NCI-H1105 treated with DMSO at 0.1 percent for 48 hours (cell line): ENCODE measurements at regions not wholly inside any gene's neighbourhood (a gene's known extent, or its start where the extent isn't known, plus 50 kb on each side); places are given as distances from the start of the nearest gene placed in this dataset.
"Not testable (repeated sequence)": the region's sequence is repeated elsewhere in the genome, so short reads cannot be mapped to it uniquely, and the experiment has no call there.

Source experiments
- DNase-seq: peaks from one replicate; lab custom pipeline; 2025; lab: John Stamatoyannopoulos, UW

GRCh38 chr13:61138857-61139256, 276.8 kb downstream of the PCDH20 start:
- DNase-seq: no peak

GRCh38 chr13:61136515-61136914, 279.1 kb downstream of the PCDH20 start:
- DNase-seq: no peak

GRCh38 chr13:61136093-61136492, 279.6 kb downstream of the PCDH20 start:
- no peak for DNase-seq

DNA sequence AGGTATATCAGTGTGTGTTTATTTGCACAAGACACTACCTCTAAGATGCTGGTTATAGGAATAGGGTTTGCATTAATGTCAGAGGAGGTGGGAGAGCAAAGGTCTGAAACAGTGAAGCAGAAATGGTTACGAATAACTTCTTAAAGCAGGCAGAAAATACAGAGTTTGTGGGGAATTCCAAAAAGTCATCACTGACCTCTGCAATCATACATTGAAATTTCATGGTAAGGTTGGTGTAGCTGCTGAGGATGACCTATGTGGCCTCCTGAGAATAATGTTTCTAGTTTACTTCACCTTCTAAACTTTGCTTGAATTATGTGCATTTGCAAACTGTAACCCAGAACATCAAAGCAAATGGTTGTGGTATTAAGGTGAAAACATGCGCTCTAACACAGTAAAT, 280.1 kb downstream of the PCDH20 start:
- DNase-seq: no peak

DNA sequence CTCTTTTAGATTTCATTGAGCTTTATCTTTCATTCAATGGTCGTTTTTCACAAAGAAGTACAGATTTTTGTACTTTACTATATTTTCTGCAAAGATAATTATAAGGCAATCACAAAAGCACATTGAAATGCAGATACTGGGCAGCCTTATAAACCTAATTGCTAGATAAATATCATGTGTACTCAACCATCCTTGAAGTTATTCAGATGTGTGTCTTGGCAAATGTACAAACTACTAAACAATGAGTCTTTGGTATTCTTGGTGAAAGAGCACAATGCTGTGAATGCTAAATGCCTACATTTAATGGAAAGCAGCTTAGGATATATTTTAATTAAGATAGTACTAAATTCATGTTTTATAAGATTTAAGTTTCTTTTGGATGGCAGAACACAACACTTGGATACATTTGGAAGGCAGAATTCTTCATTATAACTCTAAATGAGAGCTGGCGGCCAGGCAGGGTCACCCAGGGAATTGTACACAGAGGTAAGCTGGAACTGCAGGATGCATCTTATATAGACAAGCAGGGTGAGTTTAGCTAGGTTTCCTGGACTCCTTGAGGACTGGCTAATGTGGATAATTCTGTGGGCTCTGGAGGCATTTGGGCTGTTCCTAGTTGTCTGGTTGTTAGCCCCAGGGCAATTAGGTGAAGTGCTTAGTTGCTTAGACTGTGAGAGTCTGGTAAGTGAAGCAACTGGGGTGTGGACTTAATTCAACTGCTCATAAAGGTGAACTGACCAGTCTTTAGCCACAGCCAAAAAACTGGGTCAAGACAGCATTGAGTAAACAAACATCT, 286.6 kb downstream of the PCDH20 start:
- DNase-seq: peak; percentile 98

DNA sequence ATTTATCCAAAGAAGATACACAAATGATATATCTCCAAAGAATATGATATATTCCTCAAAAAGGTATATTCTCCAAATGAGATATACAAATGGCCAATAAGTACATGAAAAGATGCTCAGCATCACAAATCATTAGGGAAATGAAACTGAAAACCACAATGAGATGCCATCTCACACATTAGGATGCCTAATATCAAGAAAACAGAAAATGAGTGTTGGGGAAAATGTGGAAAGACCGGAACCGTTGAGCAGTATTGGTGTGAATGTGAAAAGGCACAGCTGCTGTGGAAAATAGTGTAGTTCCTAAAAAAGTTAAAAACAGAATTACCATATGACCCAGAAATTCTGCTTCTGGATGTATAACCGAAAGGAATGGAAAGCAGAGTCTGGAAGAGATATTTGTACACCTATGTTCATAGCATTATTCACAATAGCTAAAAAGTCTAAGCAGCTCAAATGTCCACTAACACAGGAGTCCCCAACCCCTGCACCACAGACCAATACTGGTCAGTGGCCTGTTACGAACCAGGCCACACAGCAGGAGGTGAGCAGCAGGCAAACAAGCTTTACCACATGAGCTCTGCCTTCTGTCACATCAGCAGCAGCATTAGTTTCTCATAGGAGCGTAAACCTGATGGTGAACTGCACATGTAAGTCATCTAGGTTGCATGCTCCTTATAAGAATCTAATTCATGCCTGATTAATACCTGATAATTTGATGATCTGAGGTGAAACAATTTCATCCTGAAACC, 291.9 kb downstream of the PCDH20 start:
- DNase-seq: no peak

- DNase-seq: no peak
Observed at GRCh38 chr13:61113140-61113658, 302.4 kb downstream of the PCDH20 start.

GRCh38 chr13:61111529-61111928, 304.1 kb downstream of the PCDH20 start:
- DNase-seq: no peak

GRCh38 chr13:61110732-61111131, 304.9 kb downstream of the PCDH20 start:
- no peak for DNase-seq

DNA sequence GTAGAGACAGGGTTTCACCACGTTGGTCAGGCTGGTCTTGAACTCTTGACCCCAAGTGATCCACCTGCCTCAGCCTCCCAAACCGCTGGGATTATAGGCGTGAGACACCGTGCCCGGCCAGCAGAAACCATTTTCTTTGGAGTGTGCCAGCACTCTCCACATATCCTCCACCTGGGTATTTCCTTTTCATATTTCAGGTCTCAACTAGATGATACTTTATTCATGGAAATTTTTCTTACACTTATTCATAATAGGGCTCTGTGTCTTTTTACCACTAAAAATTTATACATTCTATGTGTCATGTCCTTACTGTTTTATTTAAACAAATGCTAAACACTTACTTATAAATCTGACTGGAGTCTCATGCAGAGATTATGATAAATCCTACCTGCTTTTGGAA, 305.9 kb downstream of the PCDH20 start:
- DNase-seq: no peak

GRCh38 chr13:61107989-61108388, 307.7 kb downstream of the PCDH20 start:
- DNase-seq: no peak

DNA sequence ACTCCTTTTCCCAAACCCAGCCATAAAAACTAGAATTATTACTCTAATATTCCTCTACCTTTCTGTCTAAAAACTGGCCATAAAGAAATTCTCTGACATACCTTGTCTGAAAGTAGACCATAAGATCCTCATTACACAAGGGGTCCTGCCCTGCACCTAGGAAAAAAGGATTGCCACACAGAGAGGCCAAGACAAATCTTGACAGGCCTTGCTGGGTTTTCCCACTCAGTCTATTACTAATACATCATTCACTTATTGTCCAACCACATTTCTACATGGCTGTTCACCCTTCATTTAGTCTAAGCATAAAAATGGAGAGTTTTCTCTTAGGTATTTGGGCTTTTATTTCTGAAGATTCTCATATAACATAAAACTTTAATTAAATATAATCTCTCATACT, 319.8 kb downstream of the PCDH20 start:
- DNase-seq: no peak

DNA sequence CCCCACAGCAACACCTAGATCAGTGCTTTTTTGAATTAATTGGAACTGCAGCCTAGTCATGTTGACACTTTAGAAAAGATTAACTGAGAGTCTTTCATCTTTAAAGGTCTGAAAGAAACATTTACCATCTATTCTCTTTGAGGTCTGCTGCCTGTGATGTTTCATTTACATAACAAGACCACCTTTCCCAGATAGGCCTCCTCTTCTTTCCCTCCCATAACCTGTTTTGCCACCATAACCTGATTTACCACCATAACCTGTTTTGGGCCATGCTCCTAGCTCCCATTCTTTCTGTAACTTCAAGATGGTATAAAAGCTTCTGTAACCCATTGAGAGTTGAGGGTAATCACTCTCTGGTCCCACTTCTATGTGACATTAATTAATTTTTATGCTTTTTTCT, 320.8 kb downstream of the PCDH20 start:
- DNase-seq: no peak

GRCh38 chr13:61089894-61090293, 325.8 kb downstream of the PCDH20 start:
- DNase-seq: not testable (repeated sequence)

DNA sequence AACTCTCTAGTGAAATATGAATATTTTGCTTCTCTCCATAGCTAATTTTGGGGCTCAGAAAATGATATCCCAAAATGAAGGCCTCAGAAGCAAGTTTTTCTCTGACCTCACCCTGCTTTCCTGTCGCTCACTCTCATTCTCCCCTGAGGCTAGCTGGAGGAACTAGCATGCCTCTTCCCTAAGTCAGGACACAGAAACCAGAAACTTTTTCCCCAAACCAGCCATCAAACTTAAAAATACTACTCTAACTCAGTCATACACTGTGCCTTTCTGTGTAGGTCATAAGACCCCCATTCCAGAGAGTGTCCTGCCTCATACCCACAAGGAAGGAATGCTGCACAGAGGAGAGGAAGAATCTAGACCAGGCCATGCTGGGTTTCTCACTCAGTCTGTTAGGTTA, 329.6 kb downstream of the PCDH20 start:
- no peak for DNase-seq

- DNase-seq: no peak
Observed at GRCh38 chr13:61084988-61085387, 330.7 kb downstream of the PCDH20 start.

- DNase-seq: no peak
Observed at GRCh38 chr13:61078976-61079770, 336.5 kb downstream of the PCDH20 start.

GRCh38 chr13:61052175-61052574, 363.5 kb downstream of the PCDH20 start:
- no peak for DNase-seq

DNA sequence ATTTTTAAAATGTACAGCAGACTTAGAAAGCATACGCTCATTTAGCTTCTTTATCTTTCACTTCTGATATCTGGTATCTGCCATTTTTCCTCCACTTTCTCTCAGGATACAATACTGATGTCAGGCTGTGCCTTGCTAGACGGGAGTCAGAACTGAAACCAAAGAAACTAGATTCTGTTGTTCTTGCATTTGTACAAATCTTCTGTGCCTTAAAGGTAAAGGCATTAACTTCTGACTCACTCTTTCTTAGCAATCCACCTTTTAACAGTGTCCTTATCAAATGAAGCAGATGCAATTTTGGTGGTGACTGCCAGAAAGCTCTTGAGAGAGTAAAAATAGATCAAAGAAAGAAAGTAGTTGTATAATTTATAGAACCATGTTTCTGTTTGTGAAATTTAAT, 370.4 kb downstream of the PCDH20 start:
- DNase-seq: no peak

DNA sequence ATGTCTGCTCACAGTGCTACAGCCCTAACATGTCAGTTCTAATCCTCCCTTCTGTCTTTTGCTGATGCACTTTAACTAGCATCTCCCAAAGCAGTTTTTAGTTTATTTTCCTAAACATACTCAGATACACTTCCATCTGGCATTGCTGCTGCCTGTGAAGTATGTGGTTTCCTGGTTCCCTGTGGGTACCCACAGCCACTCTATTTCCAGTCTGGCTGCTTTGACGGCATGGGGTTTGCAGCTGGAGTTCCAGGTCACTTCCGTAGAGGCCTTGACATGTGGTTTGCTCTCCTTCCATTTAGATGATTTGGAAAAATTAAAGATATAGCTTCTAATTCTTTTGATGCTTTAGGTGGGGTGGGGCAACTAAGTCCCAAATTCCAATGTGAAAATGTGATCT, 375.5 kb downstream of the PCDH20 start:
- no peak for DNase-seq

- no peak for DNase-seq
Observed at GRCh38 chr13:61039302-61039701, 376.3 kb downstream of the PCDH20 start.

- no peak for DNase-seq
Observed at GRCh38 chr13:61036715-61037114, 378.9 kb downstream of the PCDH20 start.
